Activated CD8-positive, alpha-beta T cell treated with anti-CD3 and anti-CD28 coated beads for 36 hours (primary cell): ENCODE measurements at regions not wholly inside any gene's neighbourhood (a gene's known extent, or its start where the extent isn't known, plus 50 kb on each side); places are given as distances from the start of the nearest gene placed in this dataset.

ENCODE experiments used
- ATAC-seq: fragments of 200-7000 bp; cut with Tn5 transposase; one replicate; pipeline ENCODE4 v1.10.0; 2021; ENCODE audit warnings: mild to moderate bottlenecking, moderate library complexity
- CTCF ChIA-PET: fragments of 350-600 bp; sonication (Branson Sonifier 250); formaldehyde crosslinking; loops from one replicate; lab custom pipeline; 2021; ENCODE audit warnings: antibody characterized with exemption; lab: Charles Lee
- POLR2A ChIA-PET: fragments of 350-600 bp; sonication (Branson Sonifier 250); formaldehyde crosslinking; loops from one replicate; lab custom pipeline; 2021; ENCODE audit warnings: antibody characterized with exemption; lab: Charles Lee
- DNase-seq: peaks from one replicate; pipeline ENCODE4 v3.0.0-alpha.2; 2020
- H3K27ac Mint-ChIP-seq: one replicate; pipeline ENCODE4 v1.8.0; 2021; ENCODE audit warnings: mild to moderate bottlenecking, mixed read lengths
- H3K27me3 Mint-ChIP-seq: one replicate; pipeline ENCODE4 v1.8.0; 2021; ENCODE audit warnings: mixed read lengths
- H3K36me3 Mint-ChIP-seq: one replicate; pipeline ENCODE4 v1.8.0; 2021; ENCODE audit warnings: low read depth, mixed read lengths
- H3K4me1 Mint-ChIP-seq: one replicate; pipeline ENCODE4 v1.8.0; 2021; ENCODE audit warnings: low read depth, mixed read lengths
- H3K4me3 Mint-ChIP-seq: one replicate; pipeline ENCODE4 v1.8.0; 2021; ENCODE audit warnings: mild to moderate bottlenecking, moderate library complexity, mixed read lengths
- H3K9me3 Mint-ChIP-seq: one replicate; pipeline ENCODE4 v1.8.0; 2021; ENCODE audit warnings: mixed read lengths
- CTCF ChIP-seq: fragments of 200-600 bp; IDR thresholded peaks from one replicate; pipeline ENCODE4 v1.8.0; 2022; ENCODE audit warnings: antibody characterized with exemption, mild to moderate bottlenecking
- intact Hi-C: fragments of 100-400 bp; cut with micrococcal nuclease; formaldehyde crosslinking; loops from one replicate; pipeline ENCODE4 v1.10.0; 2022

GRCh38 chr15:56307180-56307579 is 58.0 kb upstream of the TEX9 start:
- no peaks in the 10 kb centered on the region for H3K36me3 Mint-ChIP-seq
- no peaks in the 10 kb centered on the region for H3K4me1 Mint-ChIP-seq
- CTCF ChIA-PET = no interaction called here
- ATAC-seq (no peak), DNase-seq (no peak)
- H3K9me3 Mint-ChIP-seq = peaks cover 16% of the 10 kb centered on the region
- no peak overlapping the region for H3K4me3 Mint-ChIP-seq
- no peak overlapping the region for H3K27ac Mint-ChIP-seq
- intact Hi-C loops = no loop called here
- no peak for TF ChIP-seq CTCF
- POLR2A ChIA-PET = no interaction called here
- no peaks in the 10 kb centered on the region for H3K27me3 Mint-ChIP-seq

GRCh38 chr15:56298723-56299122 is 55.0 kb upstream of the RFX7 start:
- no peak for ATAC-seq
- Mint-ChIP-seq H3K4me1 (no peaks in the 10 kb centered on the region), H3K4me3 (no peak overlapping the region), H3K27ac (no peak overlapping the region), H3K27me3 (no peaks in the 10 kb centered on the region), H3K36me3 (no peaks in the 10 kb centered on the region), H3K9me3 (peaks cover 6% of the 10 kb centered on the region)
- ChIA-PET POLR2A (no interaction called here), CTCF (no interaction called here)
- no peak for TF ChIP-seq CTCF
- DNase-seq = no peak
- intact Hi-C loops = no loop called here

- CTCF ChIA-PET = interaction anchor here (1.5 kb wide), 1 partner anchor 34 kb away, joined by 3 read pairs; no protein-coding TSS in a partner anchor
- no peaks in the 10 kb centered on the region for H3K36me3 Mint-ChIP-seq
- H3K9me3 Mint-ChIP-seq = no peaks in the 10 kb centered on the region
- no peak overlapping the region for H3K27ac Mint-ChIP-seq
- no peak for TF ChIP-seq CTCF
- DNase-seq = no peak
- POLR2A ChIA-PET = no interaction called here
- no peaks in the 10 kb centered on the region for H3K4me1 Mint-ChIP-seq
- intact Hi-C loops = no loop called here
- no peak overlapping the region for H3K4me3 Mint-ChIP-seq
- no peak for ATAC-seq
- H3K27me3 Mint-ChIP-seq = no peaks in the 10 kb centered on the region
Measured at GRCh38 chr15:56295433-56295832, 51.8 kb upstream of the RFX7 start.

GRCh38 chr15:56293495-56294292 is 50.0 kb upstream of the RFX7 start:
- DNase-seq = no peak
- Mint-ChIP-seq H3K4me3 (no peak overlapping the region), H3K9me3 (peaks cover 10% of the 10 kb centered on the region), H3K27me3 (no peaks in the 10 kb centered on the region), H3K4me1 (no peaks in the 10 kb centered on the region), H3K27ac (no peak overlapping the region), H3K36me3 (no peaks in the 10 kb centered on the region)
- POLR2A ChIA-PET = no interaction called here
- intact Hi-C loops = no loop called here
- no peak for TF ChIP-seq CTCF
- CTCF ChIA-PET = no interaction called here
- no peak for ATAC-seq
